Esophagus mucosa (tissue), 1 donor: ENCODE measurements at regions not wholly inside any gene's neighbourhood (a gene's known extent, or its start where the extent isn't known, plus 50 kb on each side); places are given as distances from the start of the nearest gene placed in this dataset.

Source experiments
- ATAC-seq: fragments of 200-7000 bp; cut with Tn5 transposase; one replicate; pipeline ENCODE4 v1.9.1; 2020
- donor health status: DM: yes; HTN: yes; CAD: no.

GRCh38 chr13:80126389-80127068 lies 214.4 kb downstream of the SPRY2 start:
- no peak for ATAC-seq

- no peak for ATAC-seq
Measured at GRCh38 chr13:80123945-80124344, 217.0 kb downstream of the SPRY2 start.

- no peak for ATAC-seq
Measured at GRCh38 chr13:80121038-80121437, 219.9 kb downstream of the SPRY2 start.

- ATAC-seq = no peak
Measured at GRCh38 chr13:80118506-80118905, 222.4 kb downstream of the SPRY2 start.

- no peak for ATAC-seq
Measured at GRCh38 chr13:80118099-80118498, 222.8 kb downstream of the SPRY2 start.

- ATAC-seq = no peak
Measured at GRCh38 chr13:80117515-80117914, 223.4 kb downstream of the SPRY2 start.

GRCh38 chr13:80116107-80116506 lies 224.8 kb downstream of the SPRY2 start:
- ATAC-seq = no peak

- no peak for ATAC-seq
Measured at GRCh38 chr13:80115616-80116015, 225.3 kb downstream of the SPRY2 start.

- ATAC-seq = no peak
Measured at GRCh38 chr13:80113714-80114454, 227.0 kb downstream of the SPRY2 start.

- ATAC-seq = no peak
Measured at GRCh38 chr13:80109303-80109702, 231.6 kb downstream of the SPRY2 start.

GRCh38 chr13:80105350-80105749 lies 235.6 kb downstream of the SPRY2 start:
- no peak for ATAC-seq

GRCh38 chr13:80101040-80101439 lies 239.9 kb downstream of the SPRY2 start:
- ATAC-seq = no peak

GRCh38 chr13:80100636-80101035 lies 240.3 kb downstream of the SPRY2 start:
- ATAC-seq = no peak

GRCh38 chr13:80097561-80097960 lies 243.4 kb downstream of the SPRY2 start:
- ATAC-seq = no peak

- no peak for ATAC-seq
Measured at GRCh38 chr13:80096383-80096782, 244.5 kb downstream of the SPRY2 start.

GRCh38 chr13:80094526-80094925 lies 246.4 kb downstream of the SPRY2 start:
- no peak for ATAC-seq

- no peak for ATAC-seq
Measured at GRCh38 chr13:80093888-80094287, 247.0 kb downstream of the SPRY2 start.

- ATAC-seq = peak; percentile 94
Measured at GRCh38 chr13:80086304-80086721, 254.6 kb downstream of the SPRY2 start.

- ATAC-seq = no peak
Measured at GRCh38 chr13:80083853-80084676, 256.9 kb downstream of the SPRY2 start.

- ATAC-seq = no peak
Measured at GRCh38 chr13:80083081-80083852, 257.7 kb downstream of the SPRY2 start.

- ATAC-seq = no peak
Measured at GRCh38 chr13:80082396-80083080, 258.4 kb downstream of the SPRY2 start.

- no peak for ATAC-seq
Measured at GRCh38 chr13:80074811-80075210, 266.1 kb downstream of the SPRY2 start.
